ENCODE measurements at regions not wholly inside any gene's neighbourhood (a gene's known extent, or its start where the extent isn't known, plus 50 kb on each side); places are given as distances from the start of the nearest gene placed in this dataset.

DNA sequence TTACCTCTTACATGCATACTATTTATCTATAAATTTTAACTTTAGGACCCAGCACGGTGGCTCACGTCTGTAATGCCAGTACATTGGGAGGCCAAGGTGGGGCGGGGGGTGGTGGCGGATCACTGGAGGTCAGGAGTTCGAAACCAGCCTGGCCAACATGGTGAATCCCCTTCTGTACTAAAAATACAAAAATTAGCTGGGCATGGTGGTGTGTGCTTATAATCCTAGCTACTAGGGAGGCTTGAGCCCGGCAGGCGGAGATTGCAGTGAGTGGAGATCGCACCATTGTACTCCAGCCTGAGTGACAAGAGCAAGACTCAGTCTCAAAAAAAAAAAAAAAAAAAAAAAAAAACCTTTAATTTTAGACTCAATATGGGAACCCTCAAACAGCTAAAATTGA is 1582.6 kb upstream of the NUDT12 start:
- no peak for TF ChIP-seq FOXM1 (IDR thresholded peaks at IDR 0.05; ENCODE audit: borderline replicate concordance, low read depth)
- TF ChIP-seq, protein P1, sequence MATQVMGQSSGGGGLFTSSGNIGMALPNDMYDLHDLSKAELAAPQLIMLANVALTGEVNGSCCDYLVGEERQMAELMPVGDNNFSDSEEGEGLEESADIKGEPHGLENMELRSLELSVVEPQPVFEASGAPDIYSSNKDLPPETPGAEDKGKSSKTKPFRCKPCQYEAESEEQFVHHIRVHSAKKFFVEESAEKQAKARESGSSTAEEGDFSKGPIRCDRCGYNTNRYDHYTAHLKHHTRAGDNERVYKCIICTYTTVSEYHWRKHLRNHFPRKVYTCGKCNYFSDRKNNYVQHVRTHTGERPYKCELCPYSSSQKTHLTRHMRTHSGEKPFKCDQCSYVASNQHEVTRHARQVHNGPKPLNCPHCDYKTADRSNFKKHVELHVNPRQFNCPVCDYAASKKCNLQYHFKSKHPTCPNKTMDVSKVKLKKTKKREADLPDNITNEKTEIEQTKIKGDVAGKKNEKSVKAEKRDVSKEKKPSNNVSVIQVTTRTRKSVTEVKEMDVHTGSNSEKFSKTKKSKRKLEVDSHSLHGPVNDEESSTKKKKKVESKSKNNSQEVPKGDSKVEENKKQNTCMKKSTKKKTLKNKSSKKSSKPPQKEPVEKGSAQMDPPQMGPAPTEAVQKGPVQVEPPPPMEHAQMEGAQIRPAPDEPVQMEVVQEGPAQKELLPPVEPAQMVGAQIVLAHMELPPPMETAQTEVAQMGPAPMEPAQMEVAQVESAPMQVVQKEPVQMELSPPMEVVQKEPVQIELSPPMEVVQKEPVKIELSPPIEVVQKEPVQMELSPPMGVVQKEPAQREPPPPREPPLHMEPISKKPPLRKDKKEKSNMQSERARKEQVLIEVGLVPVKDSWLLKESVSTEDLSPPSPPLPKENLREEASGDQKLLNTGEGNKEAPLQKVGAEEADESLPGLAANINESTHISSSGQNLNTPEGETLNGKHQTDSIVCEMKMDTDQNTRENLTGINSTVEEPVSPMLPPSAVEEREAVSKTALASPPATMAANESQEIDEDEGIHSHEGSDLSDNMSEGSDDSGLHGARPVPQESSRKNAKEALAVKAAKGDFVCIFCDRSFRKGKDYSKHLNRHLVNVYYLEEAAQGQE (IDR thresholded peaks at IDR 0.05; ENCODE audit: low read depth), result no peak
